Kidney epithelial cell (primary cell): ENCODE measurements at regions not wholly inside any gene's neighbourhood (a gene's known extent, or its start where the extent isn't known, plus 50 kb on each side); places are given as distances from the start of the nearest gene placed in this dataset.

Source experiments
- DNase-seq: peaks from one replicate; pipeline ENCODE4 v3.0.0-alpha.2; 2010; ENCODE audit warnings: low read depth
- H3K27me3 ChIP-seq: 2 replicates; pipeline ENCODE4 v1.6.0; 2011; ENCODE audit warnings: low read length; ENCODE audit not compliant: control insufficient read depth, insufficient read depth
- H3K36me3 ChIP-seq: 2 replicates; pipeline ENCODE4 v1.5.1; 2011; ENCODE audit warnings: low read length; ENCODE audit not compliant: control insufficient read depth, insufficient read depth
- H3K4me3 ChIP-seq: 2 replicates; pipeline ENCODE4 v1.5.1; 2011; ENCODE audit warnings: low read depth, mild to moderate bottlenecking, control low read depth, low read length
- TF ChIP-seq, protein P1 (sequence below): IDR thresholded peaks from 2 replicates; pipeline ENCODE4 v1.5.1; 2011; ENCODE audit warnings: mild to moderate bottlenecking, moderate library complexity, low read length, control low read depth, inconsistent platforms; ENCODE audit not compliant: insufficient read depth, poor library complexity, severe bottlenecking

- no peaks in the 10 kb centered on the region for H3K27me3 ChIP-seq
- peak; percentile 5 for DNase-seq
- TF ChIP-seq, protein P1, sequence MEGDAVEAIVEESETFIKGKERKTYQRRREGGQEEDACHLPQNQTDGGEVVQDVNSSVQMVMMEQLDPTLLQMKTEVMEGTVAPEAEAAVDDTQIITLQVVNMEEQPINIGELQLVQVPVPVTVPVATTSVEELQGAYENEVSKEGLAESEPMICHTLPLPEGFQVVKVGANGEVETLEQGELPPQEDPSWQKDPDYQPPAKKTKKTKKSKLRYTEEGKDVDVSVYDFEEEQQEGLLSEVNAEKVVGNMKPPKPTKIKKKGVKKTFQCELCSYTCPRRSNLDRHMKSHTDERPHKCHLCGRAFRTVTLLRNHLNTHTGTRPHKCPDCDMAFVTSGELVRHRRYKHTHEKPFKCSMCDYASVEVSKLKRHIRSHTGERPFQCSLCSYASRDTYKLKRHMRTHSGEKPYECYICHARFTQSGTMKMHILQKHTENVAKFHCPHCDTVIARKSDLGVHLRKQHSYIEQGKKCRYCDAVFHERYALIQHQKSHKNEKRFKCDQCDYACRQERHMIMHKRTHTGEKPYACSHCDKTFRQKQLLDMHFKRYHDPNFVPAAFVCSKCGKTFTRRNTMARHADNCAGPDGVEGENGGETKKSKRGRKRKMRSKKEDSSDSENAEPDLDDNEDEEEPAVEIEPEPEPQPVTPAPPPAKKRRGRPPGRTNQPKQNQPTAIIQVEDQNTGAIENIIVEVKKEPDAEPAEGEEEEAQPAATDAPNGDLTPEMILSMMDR: no peak
- H3K36me3 ChIP-seq: no peaks in the 10 kb centered on the region
- no peak overlapping the region for H3K4me3 ChIP-seq
These were observed 79.8 kb upstream of the RPL34 start for GRCh38 chr4:108540536-108540935.

GRCh38 chr4:108536577-108536976 lies 83.8 kb upstream of the RPL34 start:
- Histone ChIP-seq H3K4me3 (no peak overlapping the region), H3K36me3 (no peaks in the 10 kb centered on the region), H3K27me3 (no peaks in the 10 kb centered on the region)
- no peak for DNase-seq
- TF ChIP-seq, protein P1: no peak

DNA sequence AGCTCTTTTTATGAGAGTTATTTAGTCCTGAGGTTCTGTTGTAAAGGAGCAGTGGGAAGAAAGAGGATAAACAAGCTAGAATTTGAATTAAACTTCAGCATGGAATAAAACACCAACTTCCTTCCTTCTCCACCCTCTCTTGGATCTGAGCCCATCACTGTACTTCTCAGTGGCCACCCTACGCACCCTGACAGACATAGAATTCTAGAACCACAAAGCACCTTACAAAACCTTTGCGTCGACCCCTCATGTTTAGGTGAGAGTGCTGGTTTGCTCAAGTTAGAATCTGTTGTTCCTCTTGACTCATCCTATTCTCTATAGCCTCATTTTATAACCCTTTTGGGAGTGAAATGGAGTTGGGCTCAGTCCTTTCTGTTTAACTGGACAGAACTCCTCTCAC lies 84.6 kb upstream of the RPL34 start:
- Histone ChIP-seq H3K36me3 (no peaks in the 10 kb centered on the region), H3K4me3 (no peak overlapping the region), H3K27me3 (no peaks in the 10 kb centered on the region)
- no peak for DNase-seq
- TF ChIP-seq, protein P1: no peak

DNA sequence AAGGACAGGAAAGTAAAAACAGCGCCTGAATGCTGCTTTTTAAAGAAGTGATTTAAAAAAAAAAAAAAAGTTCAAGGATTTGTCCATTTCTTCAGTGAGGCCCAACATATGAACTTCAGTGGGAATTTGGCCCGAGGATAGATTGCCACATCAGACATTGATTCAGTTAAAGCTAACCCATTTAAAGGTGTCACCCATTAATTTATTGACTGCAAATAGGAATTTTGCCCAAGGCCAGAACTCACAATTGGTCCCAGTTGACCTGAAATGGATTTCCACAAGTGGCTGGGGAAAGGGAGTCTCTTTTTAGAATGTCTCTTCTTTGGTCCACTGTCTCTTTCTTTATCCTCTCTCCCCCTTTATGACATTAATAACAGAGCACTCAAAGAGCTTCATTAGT lies 86.5 kb upstream of the RPL34 start:
- Histone ChIP-seq H3K27me3 (no peaks in the 10 kb centered on the region), H3K4me3 (no peak overlapping the region), H3K36me3 (no peaks in the 10 kb centered on the region)
- TF ChIP-seq, protein P1: no peak
- no peak for DNase-seq

DNA sequence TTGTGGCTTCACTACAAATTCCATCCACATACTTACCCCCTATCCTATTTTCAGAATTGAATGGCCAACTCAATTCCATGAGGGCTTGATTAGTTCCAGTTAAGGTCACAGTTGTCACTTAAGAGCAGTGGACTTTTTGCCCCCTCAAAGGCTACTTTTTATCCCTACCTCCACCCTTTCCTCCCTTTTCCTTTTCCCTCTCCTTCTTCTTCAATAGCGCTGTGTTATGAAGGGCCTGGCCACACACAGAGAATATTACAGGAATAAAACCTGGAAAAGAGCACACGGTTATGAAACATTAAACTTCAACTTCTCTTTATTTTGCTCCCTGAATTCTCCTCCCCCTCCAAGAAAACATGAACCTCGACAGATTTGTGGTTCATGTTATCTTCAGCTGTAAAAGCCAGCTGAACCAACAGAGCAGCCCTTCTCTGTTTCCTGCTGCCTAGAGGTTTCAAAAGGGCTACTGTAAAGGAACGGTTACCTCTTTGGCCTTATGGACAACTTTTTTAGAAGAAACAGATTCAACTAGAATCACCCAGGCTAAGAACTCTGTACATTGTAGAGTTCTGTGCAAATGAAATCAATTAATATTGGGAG lies 87.0 kb upstream of the RPL34 start:
- no peak for DNase-seq
- TF ChIP-seq, protein P1: no peak
- Histone ChIP-seq H3K27me3 (no peaks in the 10 kb centered on the region), H3K4me3 (no peak overlapping the region), H3K36me3 (no peaks in the 10 kb centered on the region)

DNA sequence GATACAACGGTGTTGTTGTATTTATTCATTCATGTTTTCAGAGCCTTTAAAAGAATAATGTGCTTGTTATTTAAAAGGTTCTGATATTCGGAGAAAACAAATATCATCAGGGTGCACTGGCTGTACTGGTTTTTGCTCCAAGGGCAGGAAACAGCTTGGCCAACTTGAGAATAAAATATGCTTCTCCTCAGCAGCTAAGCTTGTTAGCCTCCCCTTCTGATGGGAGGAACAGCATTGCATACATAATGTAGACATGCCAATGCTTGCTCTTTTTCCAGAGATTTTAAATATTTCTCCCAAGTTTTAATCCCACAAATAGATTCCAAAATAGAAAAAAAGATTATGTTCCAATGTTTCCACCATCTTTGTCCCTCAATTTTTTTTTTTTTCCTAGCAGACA lies 87.6 kb upstream of the RPL34 start:
- H3K4me3 ChIP-seq: no peak overlapping the region
- no peaks in the 10 kb centered on the region for H3K36me3 ChIP-seq
- H3K27me3 ChIP-seq: no peaks in the 10 kb centered on the region
- no peak for DNase-seq
- TF ChIP-seq, protein P1: no peak
